GM12892 (cell line): ENCODE measurements at regions not wholly inside any gene's neighbourhood (a gene's known extent, or its start where the extent isn't known, plus 50 kb on each side); places are given as distances from the start of the nearest gene placed in this dataset.

Experiments
- POLR2A ChIP-seq: IDR thresholded peaks from 2 replicates; pipeline ENCODE4 v1.6.1; 2011; ENCODE audit warnings: low read depth, low read length, control low read depth
- POLR2AphosphoS5 ChIP-seq: IDR thresholded peaks from 2 replicates; pipeline ENCODE4 v1.6.1; 2011; ENCODE audit warnings: low read depth, low read length, control low read depth
- TAF1 ChIP-seq: IDR thresholded peaks from 2 replicates; pipeline ENCODE4 v1.6.1; 2011; ENCODE audit warnings: low read depth, mild to moderate bottlenecking, control low read depth, low read length, borderline replicate concordance

DNA sequence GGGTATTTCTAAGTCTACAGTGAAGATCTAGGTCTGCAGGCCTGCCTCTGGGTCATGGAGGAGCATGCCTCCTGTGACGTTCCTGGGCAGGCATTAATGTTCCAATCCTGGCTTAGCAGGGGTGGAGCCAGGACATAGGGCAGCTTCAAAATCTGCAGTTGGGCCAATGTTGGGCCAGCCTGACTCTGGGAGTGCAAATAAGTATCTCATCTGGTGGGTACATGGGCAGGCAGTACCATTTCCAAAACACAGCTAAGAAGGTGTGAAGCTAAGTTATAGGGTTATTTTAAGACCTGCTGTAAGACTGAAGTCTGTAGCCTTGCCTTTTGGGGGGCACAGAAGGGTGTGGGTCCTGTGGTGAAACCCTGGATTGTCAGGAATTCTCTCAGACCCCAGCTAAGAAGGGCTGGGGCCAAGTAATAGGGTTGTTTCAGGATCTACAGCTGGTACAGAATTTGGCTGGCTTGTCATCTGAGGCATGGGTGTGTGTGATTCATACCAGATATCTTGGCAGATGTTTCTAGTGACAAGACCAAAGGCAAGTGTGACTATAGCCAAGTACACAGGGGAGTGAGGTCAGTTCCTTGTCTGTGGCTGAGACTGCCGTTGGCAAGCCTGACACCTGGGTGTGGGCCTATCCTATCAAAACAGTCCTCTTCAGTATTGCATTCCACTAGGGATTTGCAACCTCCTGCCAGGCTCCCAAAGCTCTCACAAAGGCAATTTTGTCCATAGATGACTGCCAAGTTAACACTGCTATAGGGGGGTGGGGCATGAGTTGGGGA lies 468.7 kb upstream of the B3GALT2 start:
- TF ChIP-seq POLR2A (no peak), POLR2AphosphoS5 (no peak), TAF1 (no peak)
